GM18519 (cell line): ENCODE measurements at regions not wholly inside any gene's neighbourhood (a gene's known extent, or its start where the extent isn't known, plus 50 kb on each side); places are given as distances from the start of the nearest gene placed in this dataset.

ENCODE experiments used
- ATAC-seq: cut with Tn5 transposase; IDR thresholded peaks from one replicate; pipeline ENCODE4 v1.9.1; 2021; ENCODE audit warnings: mild to moderate bottlenecking, moderate library complexity; ENCODE audit not compliant: unreplicated experiment, low FRiP score

DNA sequence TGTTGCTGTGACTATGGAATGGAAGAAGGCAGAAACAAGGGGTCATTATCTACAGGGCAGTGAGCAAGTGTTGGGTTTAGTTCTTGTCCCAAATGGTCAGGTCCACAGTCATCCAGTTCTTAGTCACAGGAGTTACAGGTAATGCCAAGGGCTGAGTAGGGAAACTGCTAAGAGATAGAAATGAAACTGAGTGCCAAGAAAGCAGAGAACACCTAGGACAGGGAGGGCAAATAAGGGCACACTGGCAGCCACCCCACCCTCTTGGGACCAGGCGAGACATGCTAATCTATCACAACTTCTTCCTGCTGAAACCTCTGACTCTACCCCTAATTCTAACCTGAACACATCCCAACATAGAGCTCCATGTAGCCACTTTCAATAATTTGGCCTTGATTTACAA is 103.2 kb downstream of the KLF4 start:
- ATAC-seq = no peak
